Natural killer cell (primary cell): ENCODE measurements at regions not wholly inside any gene's neighbourhood (a gene's known extent, or its start where the extent isn't known, plus 50 kb on each side); places are given as distances from the start of the nearest gene placed in this dataset.

ENCODE experiments used
- ATAC-seq, 3 donors: fragments of 150-1000 bp in 2 of 3; fragments of 200-7000 bp in 1 of 3; cut with Tn5 transposase; 1 replicate in 1 of 3; 2 replicates in 2 of 3; pipeline ENCODE4 v1.10.0; 2021; ENCODE audit warnings: mild to moderate bottlenecking in 2 of 3, moderate library complexity in 2 of 3
- DNase-seq, 2 donors: peaks; one replicate each; pipeline versions ENCODE4 v3.0.0 to v3.0.0-alpha.2; 2013 to 2021; ENCODE audit warnings: mixed read lengths in 1 of 2
- H3K27ac ChIP-seq: one replicate; pipeline ENCODE4 v1.5.1; 2013; ENCODE audit warnings: mild to moderate bottlenecking, low read length
- H3K27me3 ChIP-seq: one replicate; pipeline ENCODE4 v1.6.1; 2013; ENCODE audit warnings: low read length; ENCODE audit not compliant: control insufficient read depth, insufficient read depth
- H3K36me3 ChIP-seq: one replicate; pipeline ENCODE4 v1.6.1; 2013; ENCODE audit warnings: low read length; ENCODE audit not compliant: control insufficient read depth, insufficient read depth
- H3K4me1 ChIP-seq: one replicate; pipeline ENCODE4 v1.6.1; 2013; ENCODE audit warnings: low read length; ENCODE audit not compliant: control insufficient read depth, insufficient read depth
- H3K4me3 ChIP-seq: one replicate; pipeline ENCODE4 v1.5.1; 2013; ENCODE audit warnings: low read length
- H3K9me3 ChIP-seq: one replicate; pipeline ENCODE4 v1.6.1; 2013; ENCODE audit warnings: low read length; ENCODE audit not compliant: control insufficient read depth, insufficient read depth
- H3K27ac Mint-ChIP-seq, 2 donors: one replicate each; pipeline ENCODE4 v1.8.0; 2022; ENCODE audit warnings: mild to moderate bottlenecking in 2 of 2, mixed read lengths in 2 of 2, moderate library complexity in 1 of 2
- H3K27me3 Mint-ChIP-seq, 2 donors: one replicate each; pipeline ENCODE4 v1.8.0; 2022; ENCODE audit warnings: low read depth in 2 of 2, mixed read lengths in 2 of 2
- H3K36me3 Mint-ChIP-seq: one replicate; pipeline ENCODE4 v1.8.0; 2022; ENCODE audit warnings: mixed read lengths
- H3K4me1 Mint-ChIP-seq, 2 donors: one replicate each; pipeline ENCODE4 v1.8.0; 2022; ENCODE audit warnings: mixed read lengths in 2 of 2
- H3K4me3 Mint-ChIP-seq: one replicate; pipeline ENCODE4 v1.8.0; 2022; ENCODE audit warnings: mild to moderate bottlenecking, moderate library complexity, mixed read lengths
- H3K9me3 Mint-ChIP-seq, 2 donors: one replicate each; pipeline ENCODE4 v1.8.0; 2022; ENCODE audit warnings: mixed read lengths in 2 of 2
- WGBS: methylation state at CpG from one replicate; pipeline ENCODE4 v1.1.7; 2013; ENCODE audit warnings: missing lambda C conversion rate; ENCODE audit not compliant: insufficient coverage; 5-methylcytosine and 5-hydroxymethylcytosine counted together
- intact Hi-C: fragments of 100-400 bp; cut with micrococcal nuclease; formaldehyde crosslinking; loops from one replicate; pipeline ENCODE4 v1.14.2; 2022
- TF ChIP-seq, protein P1 (sequence below): fragments of 200-600 bp; IDR thresholded peaks from one replicate; pipeline ENCODE4 v1.8.0; 2022; ENCODE audit warnings: antibody characterized with exemption

DNA sequence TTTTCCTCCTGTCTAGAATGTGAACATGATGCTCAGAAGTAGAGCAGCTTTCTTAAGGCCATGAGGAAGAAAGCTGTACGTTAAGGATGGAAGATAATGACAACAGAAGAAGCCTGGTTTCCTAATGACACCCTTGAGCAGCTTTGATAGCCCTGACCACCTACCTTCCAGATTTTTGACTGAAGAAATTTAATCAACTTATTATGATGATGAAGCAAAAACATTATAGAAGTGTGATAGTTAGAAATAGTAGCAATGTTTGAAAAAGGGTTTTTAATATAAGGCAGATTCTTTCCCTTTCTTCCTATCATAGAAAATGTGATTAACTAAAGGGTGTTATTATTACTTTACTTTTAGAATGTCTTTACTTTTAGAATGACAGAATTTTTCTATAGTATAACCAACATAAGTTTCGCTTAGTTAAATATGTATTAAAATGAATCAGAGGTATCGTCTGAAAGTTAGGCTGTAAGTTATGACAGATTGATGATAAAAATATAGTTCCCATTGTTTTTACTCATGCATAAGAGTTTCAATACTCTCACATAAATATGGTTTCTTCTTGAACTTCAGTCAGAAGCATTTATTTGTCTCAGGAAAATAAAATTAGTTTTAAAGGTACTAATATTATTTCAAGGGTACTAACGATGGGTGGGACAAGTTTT, 50.1 kb upstream of the PPFIA2 start:
- TF ChIP-seq, protein P1, sequence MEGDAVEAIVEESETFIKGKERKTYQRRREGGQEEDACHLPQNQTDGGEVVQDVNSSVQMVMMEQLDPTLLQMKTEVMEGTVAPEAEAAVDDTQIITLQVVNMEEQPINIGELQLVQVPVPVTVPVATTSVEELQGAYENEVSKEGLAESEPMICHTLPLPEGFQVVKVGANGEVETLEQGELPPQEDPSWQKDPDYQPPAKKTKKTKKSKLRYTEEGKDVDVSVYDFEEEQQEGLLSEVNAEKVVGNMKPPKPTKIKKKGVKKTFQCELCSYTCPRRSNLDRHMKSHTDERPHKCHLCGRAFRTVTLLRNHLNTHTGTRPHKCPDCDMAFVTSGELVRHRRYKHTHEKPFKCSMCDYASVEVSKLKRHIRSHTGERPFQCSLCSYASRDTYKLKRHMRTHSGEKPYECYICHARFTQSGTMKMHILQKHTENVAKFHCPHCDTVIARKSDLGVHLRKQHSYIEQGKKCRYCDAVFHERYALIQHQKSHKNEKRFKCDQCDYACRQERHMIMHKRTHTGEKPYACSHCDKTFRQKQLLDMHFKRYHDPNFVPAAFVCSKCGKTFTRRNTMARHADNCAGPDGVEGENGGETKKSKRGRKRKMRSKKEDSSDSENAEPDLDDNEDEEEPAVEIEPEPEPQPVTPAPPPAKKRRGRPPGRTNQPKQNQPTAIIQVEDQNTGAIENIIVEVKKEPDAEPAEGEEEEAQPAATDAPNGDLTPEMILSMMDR: no peak
- WGBS: 57% methylated on average over 1 of the region's 4 CpGs
- H3K27ac Mint-ChIP-seq: no peak overlapping the region
- no peaks in the 10 kb centered on the region for H3K27me3 ChIP-seq
- H3K4me3 ChIP-seq: no peak overlapping the region
- peaks cover 0 to 4% of the 10 kb centered on the region in 2 donors for H3K9me3 Mint-ChIP-seq
- H3K27me3 Mint-ChIP-seq: peaks cover 9 to 16% of the 10 kb centered on the region in 2 donors
- DNase-seq (no peak), ATAC-seq (no peak)
- H3K4me1 Mint-ChIP-seq: peaks cover 8 to 9% of the 10 kb centered on the region in 2 donors
- H3K9me3 ChIP-seq: no peaks in the 10 kb centered on the region
- no peak overlapping the region for H3K27ac ChIP-seq
- intact Hi-C loops: no loop called here
- H3K36me3 ChIP-seq: no peaks in the 10 kb centered on the region
- no peaks in the 10 kb centered on the region for H3K36me3 Mint-ChIP-seq
- no peak overlapping the region for H3K4me3 Mint-ChIP-seq
- no peaks in the 10 kb centered on the region for H3K4me1 ChIP-seq
